Rectal smooth muscle tissue (tissue), 1 donor: ENCODE measurements at regions not wholly inside any gene's neighbourhood (a gene's known extent, or its start where the extent isn't known, plus 50 kb on each side); places are given as distances from the start of the nearest gene placed in this dataset.

Source experiments
- H3K27ac ChIP-seq: one replicate; pipeline ENCODE4 v1.7.0; 2013; ENCODE audit warnings: low read depth, low read length, inconsistent platforms
- H3K27me3 ChIP-seq: one replicate; pipeline ENCODE4 v1.7.0; 2013; ENCODE audit warnings: low read length; ENCODE audit not compliant: control insufficient read depth, insufficient read depth
- H3K36me3 ChIP-seq: one replicate; pipeline ENCODE4 v1.7.0; 2013; ENCODE audit warnings: low read length; ENCODE audit not compliant: control insufficient read depth, insufficient read depth
- H3K4me1 ChIP-seq: one replicate; pipeline ENCODE4 v1.7.0; 2013; ENCODE audit warnings: low read length; ENCODE audit not compliant: control insufficient read depth, insufficient read depth
- H3K4me3 ChIP-seq: one replicate; pipeline ENCODE4 v1.7.0; 2013; ENCODE audit warnings: low read length
- H3K9ac ChIP-seq: one replicate; pipeline ENCODE4 v1.7.0; 2013; ENCODE audit warnings: low read length

GRCh38 chr3:71887256-71887655, 102.3 kb upstream of the PROK2 start:
- Histone ChIP-seq H3K36me3 (no peaks in the 10 kb centered on the region), H3K9ac (no peak overlapping the region), H3K27me3 (no peaks in the 10 kb centered on the region)

GRCh38 chr3:71885006-71885405, 100.1 kb upstream of the PROK2 start:
- Histone ChIP-seq H3K27me3 (no peaks in the 10 kb centered on the region), H3K4me1 (no peaks in the 10 kb centered on the region), H3K4me3 (no peak overlapping the region), H3K36me3 (no peaks in the 10 kb centered on the region), H3K27ac (no peak overlapping the region), H3K9ac (no peak overlapping the region)

More at GRCh38 chr3:71887256-71887655, 102.3 kb upstream of the PROK2 start:
- Histone ChIP-seq H3K4me3 (no peak overlapping the region), H3K4me1 (no peaks in the 10 kb centered on the region), H3K27ac (no peak overlapping the region)

DNA sequence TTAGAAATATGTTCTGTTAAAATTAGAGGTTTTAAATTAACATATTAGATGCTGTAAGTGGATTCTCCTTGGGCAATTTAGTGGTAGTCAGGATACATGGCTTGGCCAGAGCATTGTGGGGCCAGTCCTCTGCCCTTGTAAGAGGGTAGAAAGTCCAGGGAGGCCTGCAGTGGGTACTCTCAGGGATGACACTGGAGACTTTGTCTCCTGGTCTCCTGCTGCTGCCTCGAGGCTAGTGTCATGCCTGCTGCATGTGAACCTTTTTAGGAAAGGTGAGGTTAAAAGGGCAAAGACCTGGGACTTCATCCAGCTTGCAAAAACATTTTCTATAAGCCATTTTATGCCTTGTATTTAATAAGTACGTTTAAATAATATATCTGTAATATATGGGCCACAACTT, 96.8 kb upstream of the PROK2 start:
- Histone ChIP-seq H3K36me3 (no peaks in the 10 kb centered on the region), H3K4me3 (no peak overlapping the region)

DNA sequence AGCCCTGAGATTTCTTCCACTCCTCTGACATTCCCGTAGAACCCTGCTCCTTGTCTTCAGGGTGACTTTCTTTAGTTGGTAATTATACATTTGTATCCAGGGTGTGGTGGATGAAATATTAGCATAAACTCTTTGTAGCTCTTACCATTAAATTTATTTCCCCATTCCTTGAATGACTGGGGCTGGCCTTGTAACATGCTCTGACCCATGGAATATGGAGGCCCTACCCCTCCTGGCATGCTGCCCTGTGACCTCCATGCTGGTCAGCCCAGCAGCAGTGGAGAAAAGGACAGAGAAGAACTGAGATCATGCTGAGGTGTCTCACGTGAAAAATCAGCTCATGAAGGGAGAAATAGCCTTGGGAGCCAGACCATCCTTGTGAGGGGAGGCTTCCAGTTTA, 96.1 kb upstream of the PROK2 start:
- Histone ChIP-seq H3K36me3 (no peaks in the 10 kb centered on the region), H3K9ac (no peak overlapping the region), H3K4me1 (no peaks in the 10 kb centered on the region), H3K4me3 (no peak overlapping the region), H3K27me3 (no peaks in the 10 kb centered on the region), H3K27ac (no peak overlapping the region)

More for the DNA sequence above, 96.8 kb upstream of the PROK2 start:
- Histone ChIP-seq H3K27ac (no peak overlapping the region), H3K4me1 (no peaks in the 10 kb centered on the region), H3K9ac (no peak overlapping the region), H3K27me3 (no peaks in the 10 kb centered on the region)

GRCh38 chr3:71879089-71879488, 94.1 kb upstream of the PROK2 start:
- H3K36me3 ChIP-seq, result no peaks in the 10 kb centered on the region
- H3K4me1 ChIP-seq, result peaks cover 2% of the 10 kb centered on the region
- no peak overlapping the region for H3K9ac ChIP-seq
- no peak overlapping the region for H3K27ac ChIP-seq
- no peak overlapping the region for H3K4me3 ChIP-seq
- no peaks in the 10 kb centered on the region for H3K27me3 ChIP-seq

DNA sequence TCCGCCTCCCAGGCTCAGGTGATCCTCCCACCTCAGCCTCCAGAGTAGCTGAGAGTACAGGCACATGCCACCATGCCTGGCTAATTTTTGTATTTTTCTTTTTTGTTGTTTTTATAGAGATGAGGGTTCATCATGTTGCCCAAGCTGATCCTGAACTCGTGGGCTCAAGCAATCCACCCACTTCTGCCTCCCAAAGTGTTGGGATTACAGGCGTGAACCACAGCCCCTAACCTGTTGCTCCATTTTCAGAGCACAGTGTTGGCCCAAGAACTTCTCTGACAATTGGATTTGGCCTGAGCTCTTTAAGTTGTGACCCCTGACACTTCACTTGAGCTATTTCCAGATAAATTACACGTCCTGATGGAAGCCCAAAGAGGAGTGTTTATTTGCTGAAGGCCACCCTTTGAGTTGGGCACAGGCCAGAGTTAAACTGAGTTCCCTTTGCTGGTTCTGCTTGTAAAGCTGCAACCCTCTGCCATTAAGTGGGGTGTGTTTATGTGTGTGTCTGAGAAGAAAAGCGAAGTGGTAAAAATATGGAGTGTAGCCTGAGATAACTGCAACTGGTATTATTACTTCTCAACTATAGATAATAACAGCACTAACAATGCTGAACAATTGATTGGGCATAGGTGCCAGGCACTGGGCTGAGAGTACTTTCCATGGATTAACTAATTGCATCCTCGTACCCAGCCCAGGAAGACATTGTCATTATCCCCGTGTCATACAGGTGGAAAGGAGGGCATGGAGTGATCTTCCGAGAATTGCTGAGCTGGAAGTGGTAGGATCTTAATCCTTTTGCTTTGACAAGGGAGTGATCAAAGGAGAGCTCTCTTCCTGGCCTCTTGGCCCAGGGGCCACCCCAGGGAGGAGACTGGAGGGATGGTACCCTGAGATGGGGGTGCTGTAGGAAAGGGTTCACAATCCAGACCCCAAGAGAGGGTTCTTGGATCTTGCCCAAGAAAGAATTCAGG, 91.5 kb upstream of the PROK2 start:
- no peak overlapping the region for H3K9ac ChIP-seq
- no peak overlapping the region for H3K27ac ChIP-seq
- peaks cover 2% of the 10 kb centered on the region for H3K4me1 ChIP-seq
- no peak overlapping the region for H3K4me3 ChIP-seq
- no peaks in the 10 kb centered on the region for H3K27me3 ChIP-seq
- H3K36me3 ChIP-seq, result no peaks in the 10 kb centered on the region

- Histone ChIP-seq H3K9ac (no peak overlapping the region), H3K4me3 (no peak overlapping the region), H3K36me3 (no peaks in the 10 kb centered on the region), H3K27me3 (no peaks in the 10 kb centered on the region), H3K27ac (no peak overlapping the region), H3K4me1 (peaks cover 2% of the 10 kb centered on the region)
These were observed 90.6 kb upstream of the PROK2 start for GRCh38 chr3:71875461-71875947.

DNA sequence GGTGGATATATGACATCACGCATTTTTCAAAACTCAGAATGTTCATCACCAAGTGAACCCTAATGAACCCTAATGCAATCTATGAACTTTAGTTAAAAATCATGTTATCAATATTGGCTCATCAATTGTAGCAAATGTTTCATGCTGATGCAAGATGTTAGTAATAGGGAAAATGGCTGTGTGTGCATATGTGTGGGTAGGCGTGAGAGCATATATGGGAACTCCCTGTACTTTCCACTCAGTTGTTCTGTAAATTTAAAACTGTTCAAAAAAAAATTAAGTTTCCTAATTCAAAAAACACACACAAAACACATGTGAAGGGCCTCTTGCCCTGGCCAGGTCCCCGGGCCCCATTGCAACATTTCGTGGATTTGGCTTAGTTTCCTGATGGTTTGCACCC, 89.7 kb upstream of the PROK2 start:
- Histone ChIP-seq H3K27me3 (no peaks in the 10 kb centered on the region), H3K36me3 (no peaks in the 10 kb centered on the region), H3K4me1 (peaks cover 2% of the 10 kb centered on the region), H3K27ac (no peak overlapping the region), H3K9ac (no peak overlapping the region), H3K4me3 (no peak overlapping the region)

- Histone ChIP-seq H3K27ac (no peak overlapping the region), H3K27me3 (no peaks in the 10 kb centered on the region), H3K36me3 (no peaks in the 10 kb centered on the region), H3K4me1 (peaks cover 2% of the 10 kb centered on the region), H3K4me3 (no peak overlapping the region), H3K9ac (no peak overlapping the region)
These were observed 88.2 kb upstream of the PROK2 start for GRCh38 chr3:71873093-71873611.

DNA sequence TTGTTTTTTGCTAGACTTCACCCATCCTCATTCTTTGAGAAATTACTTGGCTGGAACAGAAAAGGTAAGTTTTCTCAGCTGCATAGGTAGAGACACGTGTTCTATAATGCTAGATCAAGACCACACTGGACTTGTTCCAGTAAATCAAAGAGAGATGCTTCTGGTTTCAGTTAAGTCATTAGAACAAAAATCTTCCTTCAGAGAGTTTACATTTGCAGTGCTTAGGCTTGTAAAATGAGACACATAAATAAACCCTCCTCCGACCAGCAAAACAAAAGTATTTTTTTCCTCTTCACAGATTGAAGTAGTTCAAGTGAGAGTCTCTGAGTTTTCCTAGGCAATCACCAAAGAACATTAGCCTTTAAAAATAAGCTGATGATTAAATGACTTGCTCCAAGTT, 87.3 kb upstream of the PROK2 start:
- no peak overlapping the region for H3K9ac ChIP-seq
- H3K36me3 ChIP-seq, result no peaks in the 10 kb centered on the region
- H3K27me3 ChIP-seq, result no peaks in the 10 kb centered on the region
- H3K4me3 ChIP-seq, result no peak overlapping the region
- peaks cover 2% of the 10 kb centered on the region for H3K4me1 ChIP-seq
- H3K27ac ChIP-seq, result no peak overlapping the region

DNA sequence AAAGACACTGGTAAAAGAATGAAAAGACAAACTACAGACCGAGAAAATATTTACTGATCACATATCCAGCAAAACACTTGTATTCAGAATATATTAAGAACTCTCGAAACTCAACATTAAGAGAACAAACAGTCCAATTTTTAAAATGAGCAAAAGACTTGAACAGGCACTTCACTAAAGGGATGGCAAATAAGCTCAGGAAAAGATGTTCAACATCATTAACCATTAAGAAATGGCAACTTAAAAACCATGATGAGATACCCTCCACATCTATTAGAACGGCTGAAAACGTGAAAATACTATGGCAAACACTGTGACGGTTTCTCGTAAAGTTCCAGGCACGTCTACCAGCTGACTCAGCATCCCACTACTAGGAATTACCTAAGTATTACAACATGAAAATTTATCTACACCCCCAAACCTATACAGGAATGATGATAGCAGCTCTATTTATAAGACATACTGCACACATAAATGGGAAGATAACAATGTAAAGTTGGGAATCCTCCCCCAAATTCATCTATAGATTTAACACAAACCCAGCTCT, 86.1 kb upstream of the PROK2 start:
- no peaks in the 10 kb centered on the region for H3K36me3 ChIP-seq
- H3K4me1 ChIP-seq, result peaks cover 2% of the 10 kb centered on the region
- no peak overlapping the region for H3K4me3 ChIP-seq
- no peak overlapping the region for H3K9ac ChIP-seq
- no peak overlapping the region for H3K27ac ChIP-seq
- no peaks in the 10 kb centered on the region for H3K27me3 ChIP-seq

GRCh38 chr3:71868876-71869275, 83.9 kb upstream of the PROK2 start:
- Histone ChIP-seq H3K9ac (no peak overlapping the region), H3K27ac (no peak overlapping the region), H3K36me3 (no peaks in the 10 kb centered on the region), H3K4me3 (no peak overlapping the region), H3K27me3 (no peaks in the 10 kb centered on the region), H3K4me1 (no peaks in the 10 kb centered on the region)
